Esophagus squamous epithelium (tissue), 4 donors: ENCODE measurements at regions not wholly inside any gene's neighbourhood (a gene's known extent, or its start where the extent isn't known, plus 50 kb on each side); places are given as distances from the start of the nearest gene placed in this dataset.

ENCODE experiments used
- POLR2A ChIP-seq, 4 donors: fragments of 450-650 bp; IDR thresholded peaks; one replicate each; pipeline ENCODE4 v1.6.1; 2017; ENCODE audit warnings: antibody characterized with exemption in 4 of 4, mild to moderate bottlenecking in 4 of 4, moderate library complexity in 3 of 4
- TF ChIP-seq, protein P1 (sequence below), 6 experiments: fragments of 450-650 bp in 4 of 6; fragments of 200-600 bp in 2 of 6; sonication (generic) in 2 of 6; IDR thresholded peaks; one replicate each; pipeline ENCODE4 v1.5.1; 2016 to 2019; ENCODE audit warnings: antibody characterized with exemption in 6 of 6, mild to moderate bottlenecking in 4 of 6, moderate library complexity in 4 of 6

DNA sequence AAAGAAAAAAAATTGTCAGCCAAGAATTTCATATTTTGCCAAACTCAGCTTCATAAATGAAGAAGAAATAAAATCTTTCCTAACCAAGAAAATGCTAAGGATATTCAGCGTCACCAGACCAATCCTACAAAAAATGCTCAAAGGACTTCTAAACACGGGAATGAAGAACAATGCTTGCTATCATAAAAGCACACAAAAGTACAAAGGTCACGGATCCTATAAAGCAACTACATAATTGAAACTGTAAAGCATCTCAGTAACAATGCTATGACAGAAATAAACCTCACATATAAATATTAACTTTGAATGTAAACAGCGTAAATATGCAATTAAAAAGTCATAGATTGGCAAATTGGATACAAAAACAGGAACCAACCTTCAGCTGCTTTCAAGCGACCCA, 1314.6 kb upstream of the GYPC start:
- TF ChIP-seq, protein P1, sequence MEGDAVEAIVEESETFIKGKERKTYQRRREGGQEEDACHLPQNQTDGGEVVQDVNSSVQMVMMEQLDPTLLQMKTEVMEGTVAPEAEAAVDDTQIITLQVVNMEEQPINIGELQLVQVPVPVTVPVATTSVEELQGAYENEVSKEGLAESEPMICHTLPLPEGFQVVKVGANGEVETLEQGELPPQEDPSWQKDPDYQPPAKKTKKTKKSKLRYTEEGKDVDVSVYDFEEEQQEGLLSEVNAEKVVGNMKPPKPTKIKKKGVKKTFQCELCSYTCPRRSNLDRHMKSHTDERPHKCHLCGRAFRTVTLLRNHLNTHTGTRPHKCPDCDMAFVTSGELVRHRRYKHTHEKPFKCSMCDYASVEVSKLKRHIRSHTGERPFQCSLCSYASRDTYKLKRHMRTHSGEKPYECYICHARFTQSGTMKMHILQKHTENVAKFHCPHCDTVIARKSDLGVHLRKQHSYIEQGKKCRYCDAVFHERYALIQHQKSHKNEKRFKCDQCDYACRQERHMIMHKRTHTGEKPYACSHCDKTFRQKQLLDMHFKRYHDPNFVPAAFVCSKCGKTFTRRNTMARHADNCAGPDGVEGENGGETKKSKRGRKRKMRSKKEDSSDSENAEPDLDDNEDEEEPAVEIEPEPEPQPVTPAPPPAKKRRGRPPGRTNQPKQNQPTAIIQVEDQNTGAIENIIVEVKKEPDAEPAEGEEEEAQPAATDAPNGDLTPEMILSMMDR (IDR thresholded peaks at IDR 0.05): no peak
- TF ChIP-seq POLR2A (IDR thresholded peaks at IDR 0.05): no peak
